ENCODE measurements at regions not wholly inside any gene's neighbourhood (a gene's known extent, or its start where the extent isn't known, plus 50 kb on each side); places are given as distances from the start of the nearest gene placed in this dataset.
"Not testable (repeated sequence)": the region's sequence is repeated elsewhere in the genome, so short reads cannot be mapped to it uniquely, and the experiment has no call there.

- FAIRE-seq (no peak), DNase-seq (ENCODE audit: insufficient read length) (no peak)
- TF ChIP-seq POLR2A (IDR thresholded peaks at IDR 0.05; ENCODE audit: low read depth, low read length), result no peak
- no peak for TF ChIP-seq TAF1 (IDR thresholded peaks at IDR 0.05; ENCODE audit: borderline replicate concordance, low read depth, low read length)
- TF ChIP-seq POLR2AphosphoS5 (IDR thresholded peaks at IDR 0.05; ENCODE audit: low read depth, low read length), result no peak
These were observed 113.6 kb upstream of the CLINT1 start for GRCh38 chr5:157972579-157972978.

GRCh38 chr5:157971571-157972216 lies 112.7 kb upstream of the CLINT1 start:
- TF ChIP-seq POLR2A (IDR thresholded peaks at IDR 0.05; ENCODE audit: low read depth, low read length) (no peak), POLR2AphosphoS5 (IDR thresholded peaks at IDR 0.05; ENCODE audit: low read depth, low read length) (no peak), TAF1 (IDR thresholded peaks at IDR 0.05; ENCODE audit: borderline replicate concordance, low read depth, low read length) (no peak)
- FAIRE-seq, result no peak
- DNase-seq (ENCODE audit: insufficient read length), result no peak

GRCh38 chr5:157968570-157968969 lies 109.6 kb upstream of the CLINT1 start:
- FAIRE-seq; DNase-seq (ENCODE audit: insufficient read length): not testable (repeated sequence)

- no peak for TF ChIP-seq POLR2A (IDR thresholded peaks at IDR 0.05; ENCODE audit: low read depth, low read length)
- TF ChIP-seq TAF1 (IDR thresholded peaks at IDR 0.05; ENCODE audit: borderline replicate concordance, low read depth, low read length), result no peak
- no peak for TF ChIP-seq POLR2AphosphoS5 (IDR thresholded peaks at IDR 0.05; ENCODE audit: low read depth, low read length)
- no peak for DNase-seq (ENCODE audit: insufficient read length)
- no peak for FAIRE-seq
These were observed 107.0 kb upstream of the CLINT1 start for GRCh38 chr5:157965989-157966388.

- no peak for TF ChIP-seq POLR2AphosphoS5 (IDR thresholded peaks at IDR 0.05; ENCODE audit: low read depth, low read length)
- TF ChIP-seq TAF1 (IDR thresholded peaks at IDR 0.05; ENCODE audit: borderline replicate concordance, low read depth, low read length), result no peak
- TF ChIP-seq POLR2A (IDR thresholded peaks at IDR 0.05; ENCODE audit: low read depth, low read length), result no peak
- DNase-seq (ENCODE audit: insufficient read length), result no peak
- FAIRE-seq, result no peak
These were observed 106.2 kb upstream of the CLINT1 start for GRCh38 chr5:157965040-157965678.

DNA sequence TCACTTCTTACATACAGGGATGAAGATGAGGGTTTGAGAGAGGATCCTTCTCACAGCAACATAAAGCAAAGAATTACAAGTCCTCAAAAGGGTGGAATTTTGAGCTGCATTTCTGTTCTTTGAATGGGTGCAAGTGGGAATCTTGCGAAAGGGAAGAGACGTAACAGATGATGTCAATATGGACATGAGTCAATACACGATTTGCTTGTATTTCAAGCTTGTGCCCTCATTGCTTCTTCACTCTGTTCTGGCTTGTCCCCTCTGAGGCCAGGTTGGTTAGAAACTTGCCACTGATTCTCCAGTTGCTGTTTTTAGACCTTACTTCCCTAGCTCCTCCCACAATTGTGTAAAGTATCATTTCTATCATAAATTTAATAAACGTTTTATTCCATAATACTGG lies 104.8 kb upstream of the CLINT1 start:
- DNase-seq (ENCODE audit: insufficient read length) (no peak), FAIRE-seq (no peak)
- TF ChIP-seq POLR2A (IDR thresholded peaks at IDR 0.05; ENCODE audit: low read depth, low read length) (no peak), TAF1 (IDR thresholded peaks at IDR 0.05; ENCODE audit: borderline replicate concordance, low read depth, low read length) (no peak), POLR2AphosphoS5 (IDR thresholded peaks at IDR 0.05; ENCODE audit: low read depth, low read length) (no peak)

DNA sequence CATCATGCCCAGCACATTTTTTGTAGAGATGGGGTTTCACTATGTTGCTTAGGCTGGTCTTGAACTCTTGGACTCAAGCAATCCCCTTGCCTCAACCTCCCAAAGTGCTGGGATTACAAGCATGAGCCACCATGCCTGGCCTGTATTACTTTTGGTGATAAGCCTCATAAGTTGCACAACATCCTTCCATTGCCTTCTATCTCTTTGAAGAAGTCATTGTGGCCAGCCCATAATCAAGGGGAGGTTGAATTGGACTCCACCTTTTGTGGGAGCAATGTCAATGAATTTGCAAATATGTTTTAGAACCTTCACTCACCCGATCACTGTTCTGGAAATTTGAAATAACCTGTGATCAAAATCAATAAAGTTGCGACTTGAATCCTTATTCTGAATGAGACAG lies 104.3 kb upstream of the CLINT1 start:
- DNase-seq (ENCODE audit: insufficient read length), result no peak
- no peak for FAIRE-seq
- TF ChIP-seq TAF1 (IDR thresholded peaks at IDR 0.05; ENCODE audit: borderline replicate concordance, low read depth, low read length) (no peak), POLR2A (IDR thresholded peaks at IDR 0.05; ENCODE audit: low read depth, low read length) (no peak), POLR2AphosphoS5 (IDR thresholded peaks at IDR 0.05; ENCODE audit: low read depth, low read length) (no peak)

DNA sequence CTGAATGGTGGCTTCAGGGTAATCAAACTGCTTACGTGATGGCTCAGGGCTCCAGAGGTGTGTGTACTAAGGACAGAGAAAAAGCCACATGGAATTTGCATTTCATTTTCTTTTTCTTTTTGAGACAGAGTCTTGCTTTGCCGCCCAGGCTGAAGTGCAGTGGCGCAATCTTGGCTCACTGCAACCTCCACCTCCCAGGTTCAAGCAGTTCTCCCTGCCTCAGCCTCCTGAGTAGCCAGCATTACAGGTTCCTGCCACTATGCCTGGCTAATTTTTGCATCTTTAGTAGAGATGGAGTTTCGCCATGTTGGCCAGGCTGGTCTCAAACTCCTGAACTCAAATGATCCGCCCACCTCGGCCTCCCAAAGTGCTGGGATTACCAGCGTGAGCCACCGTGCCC lies 103.7 kb upstream of the CLINT1 start:
- not testable (repeated sequence) for FAIRE-seq; DNase-seq (ENCODE audit: insufficient read length)

DNA sequence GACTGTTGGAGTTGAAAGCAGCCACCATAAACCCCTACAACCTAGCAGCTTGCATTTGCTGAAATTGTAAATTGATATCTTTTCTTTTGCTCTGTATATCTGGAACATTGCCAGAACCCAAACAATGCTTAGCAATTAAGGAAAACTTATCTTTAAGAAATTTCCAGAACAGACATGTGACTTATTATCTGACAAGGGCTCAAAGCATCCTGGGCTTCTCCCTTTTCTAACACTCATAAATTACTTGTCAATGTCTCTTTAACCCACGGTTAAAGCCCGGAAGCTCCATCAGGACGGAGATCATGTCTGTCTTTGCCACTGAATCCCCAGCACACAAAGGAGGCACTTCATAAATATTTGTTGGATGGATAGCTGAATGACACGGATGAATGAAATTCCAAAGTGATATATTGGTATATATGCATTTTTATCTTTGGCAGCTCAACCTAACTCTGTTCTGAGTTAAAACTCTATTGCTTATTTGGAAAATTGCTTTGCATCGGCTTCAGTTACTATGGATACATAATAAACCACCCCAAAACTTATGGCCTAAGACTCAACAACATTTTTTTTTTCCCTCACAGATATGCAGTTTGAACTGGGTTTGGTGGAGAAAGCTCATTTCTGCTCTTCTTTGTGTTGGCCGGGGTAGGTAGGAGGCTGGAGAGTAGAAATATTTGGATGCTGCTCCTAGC lies 103.1 kb upstream of the CLINT1 start:
- TF ChIP-seq POLR2AphosphoS5 (IDR thresholded peaks at IDR 0.05; ENCODE audit: low read depth, low read length), result no peak
- no peak for TF ChIP-seq TAF1 (IDR thresholded peaks at IDR 0.05; ENCODE audit: borderline replicate concordance, low read depth, low read length)
- no peak for TF ChIP-seq POLR2A (IDR thresholded peaks at IDR 0.05; ENCODE audit: low read depth, low read length)
- FAIRE-seq, result no peak
- no peak for DNase-seq (ENCODE audit: insufficient read length)

DNA sequence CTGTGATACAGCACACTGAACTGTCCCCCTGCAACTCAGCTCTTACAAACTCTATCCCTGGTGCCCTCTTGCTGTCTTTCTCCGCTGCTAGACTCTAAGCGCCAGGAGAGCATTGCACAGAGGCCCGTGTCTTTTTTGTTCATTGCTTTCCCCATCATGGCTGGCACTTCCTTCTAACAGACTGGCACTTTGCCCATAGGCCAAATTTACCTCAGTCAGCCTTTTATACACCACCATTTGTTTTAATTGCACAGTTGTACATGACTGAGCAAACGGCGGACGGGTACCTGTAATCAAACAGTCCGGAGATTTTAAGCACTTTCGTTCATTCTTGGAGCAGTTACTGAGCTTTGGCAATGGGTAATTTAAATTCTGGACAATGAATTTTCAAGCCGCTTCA lies 102.2 kb upstream of the CLINT1 start:
- DNase-seq (ENCODE audit: insufficient read length) (no peak), FAIRE-seq (no peak)
- no peak for TF ChIP-seq POLR2AphosphoS5 (IDR thresholded peaks at IDR 0.05; ENCODE audit: low read depth, low read length)
- no peak for TF ChIP-seq POLR2A (IDR thresholded peaks at IDR 0.05; ENCODE audit: low read depth, low read length)
- TF ChIP-seq TAF1 (IDR thresholded peaks at IDR 0.05; ENCODE audit: borderline replicate concordance, low read depth, low read length), result no peak

- no peak for FAIRE-seq
- DNase-seq (ENCODE audit: insufficient read length), result no peak
- TF ChIP-seq POLR2AphosphoS5 (IDR thresholded peaks at IDR 0.05; ENCODE audit: low read depth, low read length) (no peak), TAF1 (IDR thresholded peaks at IDR 0.05; ENCODE audit: borderline replicate concordance, low read depth, low read length) (no peak)
These were observed 100.4 kb upstream of the CLINT1 start for GRCh38 chr5:157959370-157959769.

GRCh38 chr5:157956271-157956885 lies 97.4 kb upstream of the CLINT1 start:
- FAIRE-seq, result no peak
- DNase-seq (ENCODE audit: insufficient read length), result no peak
- TF ChIP-seq POLR2AphosphoS5 (IDR thresholded peaks at IDR 0.05; ENCODE audit: low read depth, low read length) (no peak), TAF1 (IDR thresholded peaks at IDR 0.05; ENCODE audit: borderline replicate concordance, low read depth, low read length) (no peak), POLR2A (IDR thresholded peaks at IDR 0.05; ENCODE audit: low read depth, low read length) (no peak)

Measured in GM12892 (cell line).